ENCODE measurements at regions not wholly inside any gene's neighbourhood (a gene's known extent, or its start where the extent isn't known, plus 50 kb on each side); places are given as distances from the start of the nearest gene placed in this dataset.

DNA sequence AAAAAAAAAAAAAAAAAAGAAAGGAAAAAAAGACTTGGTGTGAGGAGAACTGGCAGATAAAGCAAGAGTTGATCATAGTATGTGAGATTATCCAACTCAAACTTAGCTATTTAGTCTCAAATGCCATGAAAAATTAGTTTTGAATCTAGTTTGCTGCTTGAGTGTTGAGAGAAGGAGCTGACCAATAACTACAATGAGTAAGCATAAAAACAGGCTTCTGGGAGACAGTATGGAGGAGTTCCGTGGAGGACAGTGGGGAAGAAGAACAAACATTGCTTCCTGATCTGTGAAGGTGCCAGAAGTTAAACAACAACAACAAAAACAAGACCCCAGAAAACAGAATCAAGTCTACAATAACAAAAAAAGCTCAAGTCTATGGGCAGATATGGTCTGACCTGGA lies 317.1 kb upstream of the POT1 start:
- POLR2A ChIA-PET (ENCODE audit: unreplicated experiment): interaction anchor here (0.7 kb wide), 1 partner anchor 578 kb away, joined by 25 read pairs; no protein-coding TSS in a partner anchor
- TF ChIP-seq, protein P1, sequence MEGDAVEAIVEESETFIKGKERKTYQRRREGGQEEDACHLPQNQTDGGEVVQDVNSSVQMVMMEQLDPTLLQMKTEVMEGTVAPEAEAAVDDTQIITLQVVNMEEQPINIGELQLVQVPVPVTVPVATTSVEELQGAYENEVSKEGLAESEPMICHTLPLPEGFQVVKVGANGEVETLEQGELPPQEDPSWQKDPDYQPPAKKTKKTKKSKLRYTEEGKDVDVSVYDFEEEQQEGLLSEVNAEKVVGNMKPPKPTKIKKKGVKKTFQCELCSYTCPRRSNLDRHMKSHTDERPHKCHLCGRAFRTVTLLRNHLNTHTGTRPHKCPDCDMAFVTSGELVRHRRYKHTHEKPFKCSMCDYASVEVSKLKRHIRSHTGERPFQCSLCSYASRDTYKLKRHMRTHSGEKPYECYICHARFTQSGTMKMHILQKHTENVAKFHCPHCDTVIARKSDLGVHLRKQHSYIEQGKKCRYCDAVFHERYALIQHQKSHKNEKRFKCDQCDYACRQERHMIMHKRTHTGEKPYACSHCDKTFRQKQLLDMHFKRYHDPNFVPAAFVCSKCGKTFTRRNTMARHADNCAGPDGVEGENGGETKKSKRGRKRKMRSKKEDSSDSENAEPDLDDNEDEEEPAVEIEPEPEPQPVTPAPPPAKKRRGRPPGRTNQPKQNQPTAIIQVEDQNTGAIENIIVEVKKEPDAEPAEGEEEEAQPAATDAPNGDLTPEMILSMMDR (conservative IDR thresholded peaks at IDR 0.05): no peak
- no peak for TF ChIP-seq EZH2 (IDR thresholded peaks at IDR 0.05; ENCODE audit: low read depth)
- Histone ChIP-seq H3K27ac (no peak overlapping the region), H3K4me1 (replicated peaks; ENCODE audit: insufficient read depth) (no peaks in the 10 kb centered on the region), H3K9me3 (ENCODE audit: insufficient read depth, low read depth) (no peaks in the 10 kb centered on the region), H2AFZ (no peak overlapping the region), H3K9me2 (ENCODE audit: insufficient read depth) (no peaks in the 10 kb centered on the region; the same call in 1 of the 2 replicates), H3K27me3 (ENCODE audit: insufficient read depth, low read depth) (no peaks in the 10 kb centered on the region), H4K20me1 (ENCODE audit: insufficient read depth) (no peaks in the 10 kb centered on the region), H3K4me3 (no peak overlapping the region), H3F3A (ENCODE audit: insufficient read depth, low read depth) (no peaks in the 10 kb centered on the region), H3K4me2 (no peak overlapping the region), H3K36me3 (ENCODE audit: low read depth) (no peaks in the 10 kb centered on the region), H3K79me2 (ENCODE audit: low read depth) (no peaks in the 10 kb centered on the region)
- DNase-seq: no peak
- CTCF ChIA-PET: no interaction called here
- intact Hi-C loops (cut with micrococcal nuclease; ENCODE audit: unreplicated experiment): no loop called here
- no TSS peak for BruUV-seq (replicated peaks)

DNA sequence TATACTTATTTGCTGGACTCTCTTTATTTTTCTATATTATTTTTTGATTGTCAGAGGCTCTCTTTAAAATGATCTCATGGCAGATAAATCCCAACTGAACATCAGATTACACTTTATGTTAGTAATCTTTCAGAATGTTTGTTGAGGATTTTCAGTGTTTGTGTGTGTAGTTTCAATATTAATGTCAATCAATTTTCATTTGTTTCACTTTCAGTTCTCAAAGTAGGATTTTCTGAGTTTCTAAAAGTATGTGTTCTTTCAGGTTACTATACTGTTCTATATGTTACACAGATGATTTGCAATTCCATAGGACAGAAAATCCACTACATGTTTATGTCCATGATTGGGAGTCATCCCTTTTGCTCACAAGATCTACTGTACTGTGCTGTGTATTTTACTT lies 311.9 kb upstream of the POT1 start:
- Histone ChIP-seq H3K9me2 (ENCODE audit: insufficient read depth) (no peaks in the 10 kb centered on the region), H4K20me1 (ENCODE audit: insufficient read depth) (no peaks in the 10 kb centered on the region), H3K27me3 (ENCODE audit: insufficient read depth, low read depth) (no peaks in the 10 kb centered on the region), H3K79me2 (ENCODE audit: low read depth) (no peaks in the 10 kb centered on the region), H3F3A (ENCODE audit: insufficient read depth, low read depth) (no peaks in the 10 kb centered on the region), H2AFZ (no peak overlapping the region), H3K4me3 (no peak overlapping the region), H3K9me3 (ENCODE audit: insufficient read depth, low read depth) (no peaks in the 10 kb centered on the region), H3K4me1 (replicated peaks; ENCODE audit: insufficient read depth) (no peaks in the 10 kb centered on the region), H3K27ac (no peak overlapping the region), H3K36me3 (ENCODE audit: low read depth) (no peaks in the 10 kb centered on the region), H3K4me2 (no peak overlapping the region)
- TF ChIP-seq, protein P1 (conservative IDR thresholded peaks at IDR 0.05): no peak
- TF ChIP-seq EZH2 (IDR thresholded peaks at IDR 0.05; ENCODE audit: low read depth): no peak
- BruUV-seq (replicated peaks): no TSS peak
- ChIA-PET CTCF (no interaction called here), POLR2A (ENCODE audit: unreplicated experiment) (no interaction called here)
- no peak for DNase-seq
- intact Hi-C loops (cut with micrococcal nuclease; ENCODE audit: unreplicated experiment): no loop called here

DNA sequence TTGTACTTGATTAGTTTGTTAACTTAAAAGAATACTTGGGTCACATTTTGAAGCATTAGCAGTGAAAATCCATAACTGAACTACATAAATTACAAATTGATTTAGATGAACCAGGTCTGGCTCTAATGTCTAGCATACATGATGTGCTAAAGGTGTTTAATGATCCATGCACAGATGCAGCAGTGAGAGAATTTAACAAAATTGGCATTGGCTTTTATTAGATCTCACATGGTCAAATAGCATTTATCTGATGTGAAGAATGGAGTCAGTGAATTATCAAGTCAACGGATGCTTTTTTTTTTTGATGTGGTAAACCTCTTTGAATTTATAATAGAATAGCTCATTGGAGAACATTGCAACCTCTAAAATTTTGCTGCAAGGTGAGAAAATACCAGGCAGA lies 293.0 kb upstream of the POT1 start:
- H3K27ac ChIP-seq: no peak overlapping the region
- H3K79me2 ChIP-seq (ENCODE audit: low read depth): no peaks in the 10 kb centered on the region
- H3K9me3 ChIP-seq (ENCODE audit: insufficient read depth, low read depth): no peaks in the 10 kb centered on the region
- no peaks in the 10 kb centered on the region for H3K9me2 ChIP-seq (ENCODE audit: insufficient read depth)
- CTCF ChIA-PET: interaction anchor here (0.7 kb wide), 1 partner anchor 10 kb away, joined by 4 read pairs; no protein-coding TSS in a partner anchor
- intact Hi-C loops (cut with micrococcal nuclease; ENCODE audit: unreplicated experiment): no loop called here
- no peak overlapping the region for H3K4me2 ChIP-seq
- POLR2A ChIA-PET (ENCODE audit: unreplicated experiment): no interaction called here
- H3K4me1 ChIP-seq (replicated peaks; ENCODE audit: insufficient read depth): no peaks in the 10 kb centered on the region
- no TSS peak for BruUV-seq (replicated peaks)
- H3K36me3 ChIP-seq (ENCODE audit: low read depth): no peaks in the 10 kb centered on the region
- H3F3A ChIP-seq (ENCODE audit: insufficient read depth, low read depth): no peaks in the 10 kb centered on the region
- H3K4me3 ChIP-seq: no peak overlapping the region
- no peaks in the 10 kb centered on the region for H3K27me3 ChIP-seq (ENCODE audit: insufficient read depth, low read depth)
- TF ChIP-seq EZH2 (IDR thresholded peaks at IDR 0.05; ENCODE audit: low read depth): no peak
- TF ChIP-seq, protein P1 (conservative IDR thresholded peaks at IDR 0.05): no peak
- no peak for DNase-seq
- no peaks in the 10 kb centered on the region for H4K20me1 ChIP-seq (ENCODE audit: insufficient read depth)
- no peak overlapping the region for H2AFZ ChIP-seq
